Left ventricle myocardium inferior (tissue), 1 donor: ENCODE measurements at regions not wholly inside any gene's neighbourhood (a gene's known extent, or its start where the extent isn't known, plus 50 kb on each side); places are given as distances from the start of the nearest gene placed in this dataset.

Experiments
- DNase-seq: peaks from one replicate; pipeline ENCODE4 v3.0.0-alpha.2; 2020
- H3K27ac ChIP-seq: fragments of 200-600 bp; replicated peaks from 2 replicates; pipeline ENCODE4 v1.8.0; 2021
- H3K27me3 ChIP-seq: fragments of 200-600 bp; 2 replicates; pipeline ENCODE4 v1.8.0; 2021; ENCODE audit warnings: low read depth
- H3K36me3 ChIP-seq: fragments of 200-600 bp; 2 replicates; pipeline ENCODE4 v1.8.0; 2021
- H3K4me1 ChIP-seq: fragments of 200-600 bp; 2 replicates; pipeline ENCODE4 v1.8.0; 2021
- H3K4me3 ChIP-seq: fragments of 200-600 bp; 2 replicates; pipeline ENCODE4 v1.8.0; 2021; ENCODE audit warnings: mild to moderate bottlenecking, moderate library complexity
- H3K9me3 ChIP-seq: fragments of 200-600 bp; replicated peaks from 2 replicates; pipeline ENCODE4 v1.8.0; 2021
- CTCF ChIP-seq: fragments of 200-600 bp; IDR thresholded peaks from 2 replicates; pipeline ENCODE4 v1.8.0; 2021; ENCODE audit warnings: antibody characterized with exemption, mild to moderate bottlenecking, borderline replicate concordance
- intact Hi-C: fragments of 100-400 bp; cut with micrococcal nuclease; formaldehyde crosslinking; loops from one replicate; pipeline ENCODE4 v1.11.0; 2022
- donor health status: DM: no; HTN: yes; CAD: no; lungs with severe emphysema.

- no peaks in the 10 kb centered on the region for H3K27me3 ChIP-seq
- DNase-seq, result peak; percentile 56
Observed at GRCh38 chr14:32254952-32255679, 52.0 kb upstream of the RNU6-8 start.

GRCh38 chr14:32255789-32256188 lies 52.7 kb upstream of the RNU6-8 start:
- intact Hi-C loops, result loop anchor here (10.0 kb wide), 1 partner anchor 321 kb away; no protein-coding TSS in a partner anchor
- TF ChIP-seq CTCF, result no peak
- H3K27me3 ChIP-seq, result no peaks in the 10 kb centered on the region
- H3K27ac ChIP-seq, result peak overlapping the region; percentile 51
- H3K4me3 ChIP-seq, result no peak overlapping the region
- H3K36me3 ChIP-seq, result no peaks in the 10 kb centered on the region
- no peak for DNase-seq
- H3K9me3 ChIP-seq, result no peaks in the 10 kb centered on the region
- peaks cover 62% of the 10 kb centered on the region for H3K4me1 ChIP-seq

More at GRCh38 chr14:32254952-32255679, 52.0 kb upstream of the RNU6-8 start:
- TF ChIP-seq CTCF, result peak; percentile 86
- Histone ChIP-seq H3K27ac (peak overlapping the region; percentile 51), H3K36me3 (no peaks in the 10 kb centered on the region), H3K4me3 (no peak overlapping the region), H3K9me3 (no peaks in the 10 kb centered on the region), H3K4me1 (peaks cover 62% of the 10 kb centered on the region)
- intact Hi-C loops, result loop anchor here (5.0 to 10.0 kb wide), 3 partner anchors 183 to 743 kb away; no protein-coding TSS in a partner anchor

- Histone ChIP-seq H3K27ac (peak overlapping the region; percentile 51), H3K4me1 (peaks cover 56% of the 10 kb centered on the region)
- intact Hi-C loops, result loop anchor here (10.0 kb wide), 1 partner anchor 322 kb away; no protein-coding TSS in a partner anchor
Observed at GRCh38 chr14:32256576-32256975, 53.5 kb upstream of the RNU6-8 start.

GRCh38 chr14:32258336-32258993 lies 55.4 kb upstream of the RNU6-8 start:
- intact Hi-C loops, result loop anchor here (10.0 kb wide), 1 partner anchor 324 kb away; no protein-coding TSS in a partner anchor

More at GRCh38 chr14:32256576-32256975, 53.5 kb upstream of the RNU6-8 start:
- Histone ChIP-seq H3K36me3 (no peaks in the 10 kb centered on the region), H3K27me3 (no peaks in the 10 kb centered on the region), H3K4me3 (no peak overlapping the region), H3K9me3 (no peaks in the 10 kb centered on the region)
- no peak for DNase-seq
- TF ChIP-seq CTCF, result no peak

More at GRCh38 chr14:32258336-32258993, 55.4 kb upstream of the RNU6-8 start:
- Histone ChIP-seq H3K4me1 (peaks cover 45% of the 10 kb centered on the region), H3K36me3 (peaks cover 4% of the 10 kb centered on the region), H3K4me3 (no peak overlapping the region), H3K27me3 (no peaks in the 10 kb centered on the region), H3K27ac (peak overlapping the region; percentile 34), H3K9me3 (peaks cover 5% of the 10 kb centered on the region)
- DNase-seq, result no peak
- no peak for TF ChIP-seq CTCF
